ENCODE measurements at regions not wholly inside any gene's neighbourhood (a gene's known extent, or its start where the extent isn't known, plus 50 kb on each side); places are given as distances from the start of the nearest gene placed in this dataset.

DNA sequence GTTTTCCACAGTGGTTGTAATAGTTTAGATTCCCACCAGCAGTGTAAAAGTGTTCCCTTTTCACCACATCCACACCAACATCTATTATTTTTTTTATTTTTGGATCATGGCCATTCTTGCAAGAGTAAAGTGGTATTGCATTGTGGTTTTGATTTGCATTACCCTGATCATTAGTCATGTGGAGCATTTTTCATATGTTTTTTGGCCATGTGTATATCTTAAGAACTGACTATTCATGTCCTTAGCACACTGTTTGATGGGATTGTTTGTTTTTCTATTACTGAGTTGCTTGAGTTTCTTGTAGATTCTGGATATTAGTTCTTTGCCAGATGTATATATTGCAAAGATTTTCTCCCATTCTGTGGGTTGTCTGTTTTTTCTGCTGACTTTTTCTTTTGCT, 820.1 kb downstream of the TENT5A start:
- no peak for DNase-seq (ENCODE audit: low spot score)
- TF ChIP-seq POLR2A (IDR thresholded peaks at IDR 0.05) (no peak), POLR2AphosphoS5 (IDR thresholded peaks at IDR 0.05) (no peak)
- TF ChIP-seq, protein P1, sequence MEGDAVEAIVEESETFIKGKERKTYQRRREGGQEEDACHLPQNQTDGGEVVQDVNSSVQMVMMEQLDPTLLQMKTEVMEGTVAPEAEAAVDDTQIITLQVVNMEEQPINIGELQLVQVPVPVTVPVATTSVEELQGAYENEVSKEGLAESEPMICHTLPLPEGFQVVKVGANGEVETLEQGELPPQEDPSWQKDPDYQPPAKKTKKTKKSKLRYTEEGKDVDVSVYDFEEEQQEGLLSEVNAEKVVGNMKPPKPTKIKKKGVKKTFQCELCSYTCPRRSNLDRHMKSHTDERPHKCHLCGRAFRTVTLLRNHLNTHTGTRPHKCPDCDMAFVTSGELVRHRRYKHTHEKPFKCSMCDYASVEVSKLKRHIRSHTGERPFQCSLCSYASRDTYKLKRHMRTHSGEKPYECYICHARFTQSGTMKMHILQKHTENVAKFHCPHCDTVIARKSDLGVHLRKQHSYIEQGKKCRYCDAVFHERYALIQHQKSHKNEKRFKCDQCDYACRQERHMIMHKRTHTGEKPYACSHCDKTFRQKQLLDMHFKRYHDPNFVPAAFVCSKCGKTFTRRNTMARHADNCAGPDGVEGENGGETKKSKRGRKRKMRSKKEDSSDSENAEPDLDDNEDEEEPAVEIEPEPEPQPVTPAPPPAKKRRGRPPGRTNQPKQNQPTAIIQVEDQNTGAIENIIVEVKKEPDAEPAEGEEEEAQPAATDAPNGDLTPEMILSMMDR (IDR thresholded peaks at IDR 0.05): no peak
- H3K4me3 ChIP-seq: no peak overlapping the region
- no peaks in the 10 kb centered on the region for H3K4me1 ChIP-seq (replicated peaks)
- no peaks in the 10 kb centered on the region for H3K36me3 ChIP-seq
- H3K9me3 ChIP-seq: no peaks in the 10 kb centered on the region
- no peak overlapping the region for H3K27ac ChIP-seq
- intact Hi-C loops (cut with DNase I): no loop called here
- no peaks in the 10 kb centered on the region for H3K27me3 ChIP-seq (replicated peaks; ENCODE audit: insufficient read depth)

- no peak for DNase-seq (ENCODE audit: low spot score)
- H3K4me3 ChIP-seq: no peak overlapping the region
- no peaks in the 10 kb centered on the region for H3K9me3 ChIP-seq
- H3K4me1 ChIP-seq (replicated peaks): no peaks in the 10 kb centered on the region
- no peak overlapping the region for H3K27ac ChIP-seq
- no peaks in the 10 kb centered on the region for H3K36me3 ChIP-seq
- intact Hi-C loops (cut with DNase I): no loop called here
- H3K27me3 ChIP-seq (replicated peaks; ENCODE audit: insufficient read depth): no peaks in the 10 kb centered on the region
- TF ChIP-seq POLR2AphosphoS5 (IDR thresholded peaks at IDR 0.05): no peak
Observed at GRCh38 chr6:80930376-80930775, 822.1 kb downstream of the TENT5A start.

GRCh38 chr6:80923816-80924215, 817.3 kb downstream of the BCKDHB start:
- no peak overlapping the region for H3K4me3 ChIP-seq
- TF ChIP-seq POLR2AphosphoS5 (IDR thresholded peaks at IDR 0.05): no peak
- TF ChIP-seq, protein P1 (IDR thresholded peaks at IDR 0.05): no peak
- TF ChIP-seq POLR2A (IDR thresholded peaks at IDR 0.05): no peak
- no peaks in the 10 kb centered on the region for H3K27me3 ChIP-seq (replicated peaks; ENCODE audit: insufficient read depth)
- DNase-seq (ENCODE audit: low spot score): no peak
- no peaks in the 10 kb centered on the region for H3K4me1 ChIP-seq (replicated peaks)
- H3K27ac ChIP-seq: no peak overlapping the region
- H3K9me3 ChIP-seq: no peaks in the 10 kb centered on the region
- 56% methylated on average over 2 of the region's 2 CpGs for WGBS
- intact Hi-C loops (cut with DNase I): no loop called here
- H3K36me3 ChIP-seq: no peaks in the 10 kb centered on the region

GRCh38 chr6:80922916-80923455, 816.5 kb downstream of the BCKDHB start:
- intact Hi-C loops (cut with DNase I): no loop called here
- Histone ChIP-seq H3K9me3 (no peaks in the 10 kb centered on the region), H3K36me3 (no peaks in the 10 kb centered on the region), H3K4me1 (replicated peaks) (no peaks in the 10 kb centered on the region), H3K4me3 (no peak overlapping the region), H3K27me3 (replicated peaks; ENCODE audit: insufficient read depth) (no peaks in the 10 kb centered on the region), H3K27ac (no peak overlapping the region)
- TF ChIP-seq POLR2AphosphoS5 (IDR thresholded peaks at IDR 0.05) (no peak), POLR2A (IDR thresholded peaks at IDR 0.05) (no peak)
- TF ChIP-seq, protein P1 (IDR thresholded peaks at IDR 0.05): no peak
- 88% methylated on average over 1 of the region's 1 CpG for WGBS
- no peak for DNase-seq (ENCODE audit: low spot score)

- Histone ChIP-seq H3K4me1 (replicated peaks) (no peaks in the 10 kb centered on the region), H3K27ac (no peak overlapping the region), H3K27me3 (replicated peaks; ENCODE audit: insufficient read depth) (no peaks in the 10 kb centered on the region), H3K36me3 (no peaks in the 10 kb centered on the region), H3K9me3 (no peaks in the 10 kb centered on the region), H3K4me3 (no peak overlapping the region)
- 31% methylated on average over 2 of the region's 2 CpGs for WGBS
- intact Hi-C loops (cut with DNase I): no loop called here
- TF ChIP-seq POLR2A (IDR thresholded peaks at IDR 0.05) (no peak), POLR2AphosphoS5 (IDR thresholded peaks at IDR 0.05) (no peak)
- TF ChIP-seq, protein P1 (IDR thresholded peaks at IDR 0.05): no peak
- DNase-seq (ENCODE audit: low spot score): no peak
Observed at GRCh38 chr6:80921861-80922460, 815.5 kb downstream of the BCKDHB start.

Measured in prostate gland (tissue), 2 donors.